MCF 10A (cell line): ENCODE measurements at regions not wholly inside any gene's neighbourhood (a gene's known extent, or its start where the extent isn't known, plus 50 kb on each side); places are given as distances from the start of the nearest gene placed in this dataset.

Experiments used
- BruUV-seq: library from RNA; stranded (reverse); fragments of 400-500 nt; replicated peaks from 2 replicates; lab custom pipeline; 2021; lab: Mats Ljungman, UMichigan
- CTCF ChIA-PET: fragments of 300-600 bp; sonication (Branson Sonifier 250); formaldehyde crosslinking; extraction: SDS; loops from one replicate; lab custom pipeline; 2021; ENCODE audit warnings: antibody characterized with exemption, inconsistent platforms; lab: Yijun Ruan, JAX
- POLR2A ChIA-PET: fragments of 300-600, 350-650 bp; sonication (Branson Sonifier 250); formaldehyde crosslinking; extraction: SDS; loops from one replicate; lab custom pipeline; 2020; ENCODE audit warnings: antibody characterized with exemption, inconsistent platforms; lab: Yijun Ruan, JAX
- DNase-seq: peaks from one replicate; pipeline ENCODE4 v3.0.0-alpha.2; 2018; ENCODE audit not compliant: unreplicated experiment
- H3K27ac Mint-ChIP-seq: one replicate; pipeline ENCODE4 v1.8.0; 2022; ENCODE audit warnings: mild to moderate bottlenecking, low read depth, mixed read lengths; ENCODE audit not compliant: unreplicated experiment
- H3K27me3 Mint-ChIP-seq: one replicate; pipeline ENCODE4 v1.8.0; 2022; ENCODE audit warnings: mixed read lengths; ENCODE audit not compliant: insufficient read depth, unreplicated experiment
- H3K36me3 Mint-ChIP-seq: one replicate; pipeline ENCODE4 v1.8.0; 2022; ENCODE audit warnings: mild to moderate bottlenecking, moderate library complexity, mixed read lengths; ENCODE audit not compliant: insufficient read depth, unreplicated experiment
- H3K4me1 Mint-ChIP-seq: one replicate; pipeline ENCODE4 v1.8.0; 2022; ENCODE audit warnings: mixed read lengths; ENCODE audit not compliant: insufficient read depth, unreplicated experiment
- H3K4me3 Mint-ChIP-seq: one replicate; pipeline ENCODE4 v1.8.0; 2022; ENCODE audit warnings: mild to moderate bottlenecking, moderate library complexity, mixed read lengths; ENCODE audit not compliant: unreplicated experiment
- H3K9me3 Mint-ChIP-seq: one replicate; pipeline ENCODE4 v1.8.0; 2022; ENCODE audit warnings: mixed read lengths; ENCODE audit not compliant: unreplicated experiment
- CTCF ChIP-seq: fragments of 200-600 bp; IDR thresholded peaks from one replicate; pipeline ENCODE4 v1.8.0; 2022; ENCODE audit warnings: antibody characterized with exemption, mild to moderate bottlenecking; ENCODE audit not compliant: unreplicated experiment
- intact Hi-C: fragments of 100-400 bp; cut with micrococcal nuclease; formaldehyde crosslinking; loops from 2 replicates; pipeline ENCODE4 v1.14.1; 2022

DNA sequence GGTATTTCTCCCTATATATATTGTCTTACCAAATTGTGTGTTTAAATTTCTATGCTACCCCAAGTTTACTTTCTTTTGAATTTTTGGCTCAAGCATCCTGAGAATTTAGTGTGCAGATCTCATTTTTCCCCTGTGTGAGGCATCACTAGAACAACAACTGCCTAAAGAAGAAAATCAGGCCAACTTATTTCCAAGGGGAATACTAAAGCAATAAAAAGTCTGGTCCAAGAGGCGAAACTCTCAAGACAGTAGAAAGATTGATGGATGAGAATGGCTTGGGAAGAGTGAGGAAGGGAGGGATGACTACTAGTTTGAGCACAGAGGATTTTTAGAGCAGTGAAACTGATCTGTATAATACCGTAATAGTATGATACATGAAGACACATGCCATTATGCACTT, 86.3 kb upstream of the CFAP20DC start:
- H3K4me3 Mint-ChIP-seq: no peak overlapping the region
- H3K4me1 Mint-ChIP-seq: no peaks in the 10 kb centered on the region
- H3K27me3 Mint-ChIP-seq: no peaks in the 10 kb centered on the region
- ChIA-PET CTCF (interaction anchor here (0.7 kb wide), 1 partner anchor 1712 kb away, joined by 3 read pairs; no protein-coding TSS in a partner anchor), POLR2A (no interaction called here)
- no peak for TF ChIP-seq CTCF
- no peak overlapping the region for H3K27ac Mint-ChIP-seq
- intact Hi-C loops: no loop called here
- peaks cover 6% of the 10 kb centered on the region for H3K36me3 Mint-ChIP-seq
- no peaks in the 10 kb centered on the region for H3K9me3 Mint-ChIP-seq
- no TSS peak for BruUV-seq
- DNase-seq: no peak

- Mint-ChIP-seq H3K27me3 (no peaks in the 10 kb centered on the region), H3K9me3 (no peaks in the 10 kb centered on the region), H3K4me3 (no peak overlapping the region), H3K4me1 (no peaks in the 10 kb centered on the region), H3K27ac (no peak overlapping the region), H3K36me3 (peaks cover 6% of the 10 kb centered on the region)
- ChIA-PET POLR2A (interaction anchor here (0.7 kb wide), 1 partner anchor 664 kb away, joined by 3 read pairs; no protein-coding TSS in a partner anchor), CTCF (interaction anchor here (1.1 kb wide), 1 partner anchor 46 kb away, joined by 4 read pairs; no protein-coding TSS in a partner anchor)
- no TSS peak for BruUV-seq
- intact Hi-C loops: no loop called here
- no peak for TF ChIP-seq CTCF
- no peak for DNase-seq
Measured at GRCh38 chr3:59135096-59135495, 85.3 kb upstream of the CFAP20DC start.

- no TSS peak for BruUV-seq
- ChIA-PET POLR2A (interaction anchor here (0.6 kb wide), 1 partner anchor 527 kb away, joined by 3 read pairs; no protein-coding TSS in a partner anchor), CTCF (no interaction called here)
- Mint-ChIP-seq H3K9me3 (no peaks in the 10 kb centered on the region), H3K4me1 (no peaks in the 10 kb centered on the region), H3K27me3 (no peaks in the 10 kb centered on the region), H3K4me3 (no peak overlapping the region), H3K36me3 (peaks cover 6% of the 10 kb centered on the region), H3K27ac (no peak overlapping the region)
- no peak for TF ChIP-seq CTCF
- no peak for DNase-seq
- intact Hi-C loops: no loop called here
Measured at GRCh38 chr3:59133311-59133710, 83.5 kb upstream of the CFAP20DC start.

GRCh38 chr3:59131016-59131766, 81.4 kb upstream of the CFAP20DC start:
- Mint-ChIP-seq H3K27ac (no peak overlapping the region), H3K9me3 (no peaks in the 10 kb centered on the region), H3K4me1 (peaks cover 5% of the 10 kb centered on the region), H3K4me3 (no peak overlapping the region), H3K27me3 (no peaks in the 10 kb centered on the region), H3K36me3 (peaks cover 4% of the 10 kb centered on the region)
- BruUV-seq: no TSS peak
- TF ChIP-seq CTCF: no peak
- intact Hi-C loops: no loop called here
- no peak for DNase-seq
- ChIA-PET POLR2A (no interaction called here), CTCF (no interaction called here)
